CD14-positive monocyte (primary cell): ENCODE measurements at regions not wholly inside any gene's neighbourhood (a gene's known extent, or its start where the extent isn't known, plus 50 kb on each side); places are given as distances from the start of the nearest gene placed in this dataset.
"Not testable (repeated sequence)": the region's sequence is repeated elsewhere in the genome, so short reads cannot be mapped to it uniquely, and the experiment has no call there.

Experiments used
- DNase-seq, 3 donors: peaks; one replicate each; pipeline ENCODE4 v3.0.0-alpha.2; 2011 to 2022
- H2AFZ ChIP-seq: 2 replicates; pipeline ENCODE4 v1.6.0; 2012; ENCODE audit warnings: mild to moderate bottlenecking, low read depth, low read length, inconsistent platforms; ENCODE audit not compliant: insufficient read depth, poor library complexity, severe bottlenecking
- H3K27ac ChIP-seq, 2 donors: 1 replicate in 1 of 2; 2 replicates in 1 of 2; pipeline ENCODE4 v1.5.1; 2012 to 2013; ENCODE audit warnings: low read length in 2 of 2, control low read depth in 1 of 2, inconsistent platforms in 1 of 2, low read depth in 1 of 2, mild to moderate bottlenecking in 1 of 2
- H3K27me3 ChIP-seq, 2 donors: one replicate each; pipeline versions ENCODE4 v1.6.0 to v1.6.1; 2011 to 2013; ENCODE audit warnings: low read length in 2 of 2; ENCODE audit not compliant: control insufficient read depth in 2 of 2, insufficient read depth in 2 of 2
- H3K36me3 ChIP-seq, 2 donors: replicated peaks in 1 of 2; 1 replicate in 1 of 2; 2 replicates in 1 of 2; pipeline versions ENCODE4 v1.5.1 to v1.6.1; 2012 to 2013; ENCODE audit warnings: low read length in 2 of 2, control low read depth in 1 of 2, inconsistent platforms in 1 of 2, mild to moderate bottlenecking in 1 of 2; ENCODE audit not compliant: insufficient read depth in 2 of 2, control insufficient read depth in 1 of 2
- H3K4me1 ChIP-seq, 2 donors: 1 replicate in 1 of 2; 2 replicates in 1 of 2; pipeline versions ENCODE4 v1.5.1 to v1.6.1; 2012 to 2013; ENCODE audit warnings: low read length in 2 of 2, control low read depth in 1 of 2, inconsistent platforms in 1 of 2, mild to moderate bottlenecking in 1 of 2, moderate library complexity in 1 of 2; ENCODE audit not compliant: insufficient read depth in 2 of 2, control insufficient read depth in 1 of 2
- H3K4me2 ChIP-seq: replicated peaks from 2 replicates; pipeline ENCODE3; 2012; ENCODE audit warnings: low read length, moderate library complexity, mild to moderate bottlenecking; ENCODE audit not compliant: poor library complexity, severe bottlenecking; ENCODE audit errors: extremely low read depth
- H3K4me3 ChIP-seq, 3 experiments: fragments of 200-600 bp in 1 of 3; sonication (generic) in 1 of 3; replicated peaks in 1 of 3; 1 replicate in 2 of 3; 2 replicates in 1 of 3; pipeline ENCODE4 v1.5.1; 2011 to 2013; ENCODE audit warnings: low read length in 3 of 3, mild to moderate bottlenecking in 3 of 3, control low read depth in 2 of 3, low read depth in 2 of 3, inconsistent platforms in 1 of 3, moderate library complexity in 1 of 3
- H3K79me2 ChIP-seq: 2 replicates; pipeline ENCODE4 v1.6.0; 2012; ENCODE audit warnings: mild to moderate bottlenecking, control low read depth, inconsistent platforms, low read length, moderate library complexity; ENCODE audit not compliant: insufficient read depth
- H3K9ac ChIP-seq: 2 replicates; pipeline ENCODE4 v1.6.0; 2017; ENCODE audit warnings: low read length, mild to moderate bottlenecking; ENCODE audit not compliant: insufficient read depth, poor library complexity, severe bottlenecking
- H3K9me3 ChIP-seq, 2 donors: replicated peaks in 1 of 2; 1 replicate in 1 of 2; 2 replicates in 1 of 2; pipeline versions ENCODE4 v1.5.1 to v1.6.1; 2012 to 2013; ENCODE audit warnings: low read length in 2 of 2, control low read depth in 1 of 2; ENCODE audit not compliant: control insufficient read depth in 1 of 2, insufficient read depth in 1 of 2
- H4K20me1 ChIP-seq: 2 replicates; pipeline ENCODE4 v1.6.0; 2012; ENCODE audit warnings: mild to moderate bottlenecking, low read length, control low read depth, moderate library complexity; ENCODE audit not compliant: insufficient read depth
- H3K27ac Mint-ChIP-seq, 7 donors: one replicate each; pipeline ENCODE4 v1.8.0; 2020; ENCODE audit warnings: mild to moderate bottlenecking in 7 of 7, mixed read lengths in 7 of 7, moderate library complexity in 6 of 7, inconsistent platforms in 2 of 7
- H3K27me3 Mint-ChIP-seq, 3 donors: one replicate each; pipeline ENCODE4 v1.8.0; 2021 to 2022; ENCODE audit warnings: low read depth in 3 of 3, mild to moderate bottlenecking in 3 of 3, mixed read lengths in 3 of 3, moderate library complexity in 3 of 3, inconsistent platforms in 1 of 3
- H3K36me3 Mint-ChIP-seq, 2 donors: one replicate each; pipeline ENCODE4 v1.8.0; 2020; ENCODE audit warnings: mixed read lengths in 2 of 2, inconsistent platforms in 1 of 2, mild to moderate bottlenecking in 1 of 2
- H3K4me1 Mint-ChIP-seq: one replicate; pipeline ENCODE4 v1.8.0; 2020; ENCODE audit warnings: mild to moderate bottlenecking, mixed read lengths
- H3K4me3 Mint-ChIP-seq, 2 donors: one replicate each; pipeline ENCODE4 v1.8.0; 2020; ENCODE audit warnings: mild to moderate bottlenecking in 2 of 2, mixed read lengths in 2 of 2, moderate library complexity in 1 of 2
- H3K9me3 Mint-ChIP-seq, 7 donors: one replicate each; pipeline ENCODE4 v1.8.0; 2020 to 2022; ENCODE audit warnings: mixed read lengths in 7 of 7, mild to moderate bottlenecking in 6 of 7, moderate library complexity in 6 of 7, inconsistent platforms in 2 of 7
- WGBS: methylation state at CpG from one replicate; pipeline ENCODE4 v1.1.5; 2013; ENCODE audit warnings: missing lambda C conversion rate; ENCODE audit not compliant: insufficient coverage; 5-methylcytosine and 5-hydroxymethylcytosine counted together
- intact Hi-C, 2 donors: fragments of 100-400 bp; cut with micrococcal nuclease; formaldehyde crosslinking; loops; one replicate each; pipeline versions ENCODE4 v1.15.0 to v1.15.1; 2023
- TF ChIP-seq, protein P1 (sequence below): fragments of 200-600 bp; IDR thresholded peaks from one replicate; pipeline ENCODE4 v1.8.0; 2022; ENCODE audit warnings: antibody characterized with exemption, mild to moderate bottlenecking

DNA sequence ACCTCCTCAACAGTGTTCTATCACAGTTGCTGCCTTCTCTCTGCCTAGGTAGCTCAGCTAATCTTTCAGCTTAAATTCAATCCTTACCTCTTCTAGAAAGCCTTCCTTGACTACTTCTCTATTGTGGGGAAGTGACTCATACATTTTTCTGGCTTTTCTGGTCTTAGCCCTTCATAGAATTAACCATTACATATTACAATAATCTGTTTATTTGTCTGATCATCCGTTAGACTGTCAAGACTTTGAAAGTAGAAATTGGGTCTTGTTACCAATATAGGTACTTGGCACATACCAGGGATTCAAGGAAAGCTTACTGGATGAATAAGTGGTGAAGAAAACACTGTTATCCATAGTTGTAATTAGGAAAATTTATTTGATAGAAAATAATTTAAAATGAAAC lies 89.6 kb downstream of the FANCF start:
- no peaks in the 10 kb centered on the region for H3K36me3 ChIP-seq
- H3K79me2 ChIP-seq, result no peaks in the 10 kb centered on the region
- H3K4me1 ChIP-seq, result no peaks in the 10 kb centered on the region
- Mint-ChIP-seq H3K9me3 (peaks cover 0 to 2% (median 0%) of the 10 kb centered on the region in 7 donors), H3K27ac (no peak overlapping the region), H3K4me1 (no peaks in the 10 kb centered on the region), H3K27me3 (peaks cover 0 to 2% (median 0%) of the 10 kb centered on the region in 3 donors), H3K36me3 (no peaks in the 10 kb centered on the region), H3K4me3 (no peak overlapping the region)
- H3K4me3 ChIP-seq, result no peak overlapping the region
- H3K27me3 ChIP-seq, result no peaks in the 10 kb centered on the region
- TF ChIP-seq, protein P1, sequence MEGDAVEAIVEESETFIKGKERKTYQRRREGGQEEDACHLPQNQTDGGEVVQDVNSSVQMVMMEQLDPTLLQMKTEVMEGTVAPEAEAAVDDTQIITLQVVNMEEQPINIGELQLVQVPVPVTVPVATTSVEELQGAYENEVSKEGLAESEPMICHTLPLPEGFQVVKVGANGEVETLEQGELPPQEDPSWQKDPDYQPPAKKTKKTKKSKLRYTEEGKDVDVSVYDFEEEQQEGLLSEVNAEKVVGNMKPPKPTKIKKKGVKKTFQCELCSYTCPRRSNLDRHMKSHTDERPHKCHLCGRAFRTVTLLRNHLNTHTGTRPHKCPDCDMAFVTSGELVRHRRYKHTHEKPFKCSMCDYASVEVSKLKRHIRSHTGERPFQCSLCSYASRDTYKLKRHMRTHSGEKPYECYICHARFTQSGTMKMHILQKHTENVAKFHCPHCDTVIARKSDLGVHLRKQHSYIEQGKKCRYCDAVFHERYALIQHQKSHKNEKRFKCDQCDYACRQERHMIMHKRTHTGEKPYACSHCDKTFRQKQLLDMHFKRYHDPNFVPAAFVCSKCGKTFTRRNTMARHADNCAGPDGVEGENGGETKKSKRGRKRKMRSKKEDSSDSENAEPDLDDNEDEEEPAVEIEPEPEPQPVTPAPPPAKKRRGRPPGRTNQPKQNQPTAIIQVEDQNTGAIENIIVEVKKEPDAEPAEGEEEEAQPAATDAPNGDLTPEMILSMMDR, result no peak
- H2AFZ ChIP-seq, result no peak overlapping the region
- no peaks in the 10 kb centered on the region for H4K20me1 ChIP-seq
- no peak for DNase-seq
- H3K27ac ChIP-seq, result no peak overlapping the region
- H3K9me3 ChIP-seq, result no peaks in the 10 kb centered on the region
- no CpG with 5 or more reads among the region's 1 CpG for WGBS
- H3K9ac ChIP-seq, result no peak overlapping the region
- intact Hi-C loops, result no loop called here
- H3K4me2 ChIP-seq, result no peak overlapping the region

DNA sequence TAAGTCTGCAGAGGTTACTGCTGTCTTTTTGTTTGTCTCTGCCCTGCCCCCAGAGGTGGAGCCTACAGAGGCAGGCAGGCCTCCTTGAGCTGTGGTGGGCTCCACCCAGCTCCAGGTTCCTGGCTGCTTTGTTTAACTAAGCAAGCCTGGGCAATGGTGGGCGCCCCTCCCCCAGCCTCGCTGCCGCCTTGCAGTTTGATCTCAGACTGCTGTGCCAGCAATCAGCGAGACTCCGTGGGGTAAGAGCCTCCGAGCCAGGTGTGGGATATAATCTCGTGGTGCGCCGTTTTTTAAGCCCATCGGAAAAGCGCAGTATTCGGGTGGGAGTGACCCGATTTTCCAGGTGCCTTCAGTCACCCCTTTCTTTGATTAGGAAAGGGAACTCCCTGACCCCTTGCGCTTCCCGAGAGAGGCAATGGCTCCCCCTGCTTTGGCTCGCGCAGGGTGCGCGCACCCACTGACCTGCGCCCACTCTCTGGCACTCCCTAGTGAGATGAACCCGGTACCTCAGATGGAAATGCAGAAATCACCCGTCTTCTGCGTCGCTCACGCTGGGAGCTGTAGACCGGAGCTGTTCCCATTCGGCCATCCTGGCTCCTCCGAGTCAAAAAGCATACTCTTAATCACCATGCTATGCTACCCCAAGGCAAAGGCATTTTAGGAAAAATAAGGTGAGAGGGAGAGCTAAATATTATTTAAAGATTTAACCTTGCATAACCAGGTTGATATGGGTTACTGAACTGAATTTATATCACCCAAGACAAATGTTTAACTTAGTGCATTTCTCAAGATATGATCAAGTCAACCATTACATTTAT lies 96.8 kb downstream of the FANCF start:
- 93% methylated on average over 3 of the region's 28 CpGs for WGBS
- H4K20me1 ChIP-seq, H3K9me3 Mint-ChIP-seq, H3K36me3 ChIP-seq, H3K9me3 ChIP-seq, H3K9ac ChIP-seq, H3K36me3 Mint-ChIP-seq, DNase-seq, H3K4me3 ChIP-seq, H3K27me3 ChIP-seq, H3K4me1 ChIP-seq, H3K4me1 Mint-ChIP-seq, H3K4me2 ChIP-seq, H3K27ac Mint-ChIP-seq, H2AFZ ChIP-seq, H3K27me3 Mint-ChIP-seq, H3K27ac ChIP-seq, intact Hi-C loops, H3K79me2 ChIP-seq, H3K4me3 Mint-ChIP-seq: not testable (repeated sequence)
